ENCODE measurements at regions not wholly inside any gene's neighbourhood (a gene's known extent, or its start where the extent isn't known, plus 50 kb on each side); places are given as distances from the start of the nearest gene placed in this dataset.

- TF ChIP-seq TEAD4 (IDR thresholded peaks at IDR 0.05) (no peak), ZBTB7A (IDR thresholded peaks at IDR 0.05; ENCODE audit: low read depth) (no peak), YY1 (IDR thresholded peaks at IDR 0.05; ENCODE audit: low read depth) (no peak), TAF1 (IDR thresholded peaks at IDR 0.05; ENCODE audit: low read depth) (no peak), RAD21 (IDR thresholded peaks at IDR 0.05; ENCODE audit: low read depth) (no peak)
- TF ChIP-seq, protein P1, sequence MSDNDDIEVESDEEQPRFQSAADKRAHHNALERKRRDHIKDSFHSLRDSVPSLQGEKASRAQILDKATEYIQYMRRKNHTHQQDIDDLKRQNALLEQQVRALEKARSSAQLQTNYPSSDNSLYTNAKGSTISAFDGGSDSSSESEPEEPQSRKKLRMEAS (IDR thresholded peaks at IDR 0.05), result no peak
Measured at GRCh38 chr19:32174386-32175113, 170.9 kb upstream of the ZNF507 start.

Measured in Ishikawa (cell line).